ENCODE measurements at regions not wholly inside any gene's neighbourhood (a gene's known extent, or its start where the extent isn't known, plus 50 kb on each side); places are given as distances from the start of the nearest gene placed in this dataset.

GRCh38 chr2:175373729-175374128 is 192.2 kb upstream of the ATP5MC3 start:
- H3K4me1 Mint-ChIP-seq (ENCODE audit: low read depth): peaks cover 16% of the 10 kb centered on the region
- no peaks in the 10 kb centered on the region for H3K9me3 Mint-ChIP-seq (ENCODE audit: low read depth)
- no peak for DNase-seq (ENCODE audit: low spot score, unreplicated experiment)
- TF ChIP-seq, protein P1, sequence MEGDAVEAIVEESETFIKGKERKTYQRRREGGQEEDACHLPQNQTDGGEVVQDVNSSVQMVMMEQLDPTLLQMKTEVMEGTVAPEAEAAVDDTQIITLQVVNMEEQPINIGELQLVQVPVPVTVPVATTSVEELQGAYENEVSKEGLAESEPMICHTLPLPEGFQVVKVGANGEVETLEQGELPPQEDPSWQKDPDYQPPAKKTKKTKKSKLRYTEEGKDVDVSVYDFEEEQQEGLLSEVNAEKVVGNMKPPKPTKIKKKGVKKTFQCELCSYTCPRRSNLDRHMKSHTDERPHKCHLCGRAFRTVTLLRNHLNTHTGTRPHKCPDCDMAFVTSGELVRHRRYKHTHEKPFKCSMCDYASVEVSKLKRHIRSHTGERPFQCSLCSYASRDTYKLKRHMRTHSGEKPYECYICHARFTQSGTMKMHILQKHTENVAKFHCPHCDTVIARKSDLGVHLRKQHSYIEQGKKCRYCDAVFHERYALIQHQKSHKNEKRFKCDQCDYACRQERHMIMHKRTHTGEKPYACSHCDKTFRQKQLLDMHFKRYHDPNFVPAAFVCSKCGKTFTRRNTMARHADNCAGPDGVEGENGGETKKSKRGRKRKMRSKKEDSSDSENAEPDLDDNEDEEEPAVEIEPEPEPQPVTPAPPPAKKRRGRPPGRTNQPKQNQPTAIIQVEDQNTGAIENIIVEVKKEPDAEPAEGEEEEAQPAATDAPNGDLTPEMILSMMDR (IDR thresholded peaks at IDR 0.05; ENCODE audit: unreplicated experiment): no peak
- no peak overlapping the region for H3K4me3 Mint-ChIP-seq (ENCODE audit: low read depth)
- H3K27ac Mint-ChIP-seq: no peak overlapping the region
- no peaks in the 10 kb centered on the region for H3K36me3 Mint-ChIP-seq (ENCODE audit: insufficient read depth)
- peaks cover 2% of the 10 kb centered on the region for H3K27me3 Mint-ChIP-seq

GRCh38 chr2:175372704-175373701 is 191.5 kb upstream of the ATP5MC3 start:
- Mint-ChIP-seq H3K27me3 (peaks cover 2% of the 10 kb centered on the region), H3K4me1 (ENCODE audit: low read depth) (peaks cover 16% of the 10 kb centered on the region), H3K27ac (peak overlapping the region; percentile 5), H3K4me3 (ENCODE audit: low read depth) (no peak overlapping the region), H3K36me3 (ENCODE audit: insufficient read depth) (no peaks in the 10 kb centered on the region), H3K9me3 (ENCODE audit: low read depth) (no peaks in the 10 kb centered on the region)
- TF ChIP-seq, protein P1 (IDR thresholded peaks at IDR 0.05; ENCODE audit: unreplicated experiment): no peak
- DNase-seq (ENCODE audit: low spot score, unreplicated experiment): no peak

DNA sequence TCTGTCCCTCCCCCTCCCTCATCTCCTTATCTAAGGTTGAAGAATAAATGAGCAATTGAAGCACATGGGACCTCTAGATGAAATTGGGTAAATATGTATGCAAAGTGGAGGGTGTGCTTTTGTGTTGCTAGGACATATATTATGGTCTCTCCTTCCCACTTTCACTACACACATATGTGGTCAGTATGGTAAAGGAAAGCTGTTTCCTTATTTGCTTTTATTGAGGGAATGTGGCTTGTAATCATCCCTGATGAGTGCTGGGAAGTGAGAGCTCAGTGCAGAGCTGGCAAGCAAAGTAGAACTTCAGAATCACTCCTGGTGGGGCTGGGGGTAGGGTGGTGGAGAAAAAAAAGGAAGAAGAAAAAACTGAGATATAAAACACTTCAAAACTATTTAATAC is 189.9 kb upstream of the ATP5MC3 start:
- Mint-ChIP-seq H3K4me1 (ENCODE audit: low read depth) (peaks cover 16% of the 10 kb centered on the region), H3K27ac (no peak overlapping the region), H3K27me3 (peaks cover 2% of the 10 kb centered on the region), H3K9me3 (ENCODE audit: low read depth) (no peaks in the 10 kb centered on the region), H3K4me3 (ENCODE audit: low read depth) (no peak overlapping the region), H3K36me3 (ENCODE audit: insufficient read depth) (no peaks in the 10 kb centered on the region)
- no peak for DNase-seq (ENCODE audit: low spot score, unreplicated experiment)
- TF ChIP-seq, protein P1 (IDR thresholded peaks at IDR 0.05; ENCODE audit: unreplicated experiment): no peak

GRCh38 chr2:175366815-175367214 is 185.3 kb upstream of the ATP5MC3 start:
- no peak overlapping the region for H3K27ac Mint-ChIP-seq

GRCh38 chr2:175363699-175364098 is 182.2 kb upstream of the ATP5MC3 start:
- Mint-ChIP-seq H3K27ac (no peak overlapping the region), H3K9me3 (ENCODE audit: low read depth) (no peaks in the 10 kb centered on the region), H3K4me3 (ENCODE audit: low read depth) (no peak overlapping the region), H3K27me3 (peaks cover 41% of the 10 kb centered on the region), H3K36me3 (ENCODE audit: insufficient read depth) (no peaks in the 10 kb centered on the region), H3K4me1 (ENCODE audit: low read depth) (no peaks in the 10 kb centered on the region)
- DNase-seq (ENCODE audit: low spot score, unreplicated experiment): no peak
- TF ChIP-seq, protein P1 (IDR thresholded peaks at IDR 0.05; ENCODE audit: unreplicated experiment): no peak

More at GRCh38 chr2:175366815-175367214, 185.3 kb upstream of the ATP5MC3 start:
- peak; percentile 30 for DNase-seq (ENCODE audit: low spot score, unreplicated experiment)
- peaks cover 6% of the 10 kb centered on the region for H3K4me1 Mint-ChIP-seq (ENCODE audit: low read depth)
- no peaks in the 10 kb centered on the region for H3K36me3 Mint-ChIP-seq (ENCODE audit: insufficient read depth)
- no peaks in the 10 kb centered on the region for H3K9me3 Mint-ChIP-seq (ENCODE audit: low read depth)
- TF ChIP-seq, protein P1 (IDR thresholded peaks at IDR 0.05; ENCODE audit: unreplicated experiment): peak; percentile 93
- peaks cover 27% of the 10 kb centered on the region for H3K27me3 Mint-ChIP-seq
- no peak overlapping the region for H3K4me3 Mint-ChIP-seq (ENCODE audit: low read depth)

Data from progenitor cell of endocrine pancreas (in vitro differentiated cells).